ENCODE measurements at regions not wholly inside any gene's neighbourhood (a gene's known extent, or its start where the extent isn't known, plus 50 kb on each side); places are given as distances from the start of the nearest gene placed in this dataset.

- no peak overlapping the region for H2AFZ ChIP-seq
- no peaks in the 10 kb centered on the region for H3K36me3 ChIP-seq (ENCODE audit: insufficient read depth)
- H3K4me2 ChIP-seq, result no peak overlapping the region
- peaks cover 18% of the 10 kb centered on the region for H3K4me1 ChIP-seq (ENCODE audit: insufficient read depth)
- Mint-ChIP-seq H3K4me1 (peaks cover 9% of the 10 kb centered on the region), H3K9me3 (no peaks in the 10 kb centered on the region), H3K36me3 (ENCODE audit: low read depth) (no peaks in the 10 kb centered on the region), H3K27me3 (ENCODE audit: insufficient read depth, low read depth, poor library complexity) (no peaks in the 10 kb centered on the region), H3K27ac (no peak overlapping the region), H3K4me3 (no peak overlapping the region)
- DNase-seq (ENCODE audit: low spot score) (no peak), ATAC-seq (no peak)
- no peaks in the 10 kb centered on the region for H4K20me1 ChIP-seq (replicated peaks; ENCODE audit: insufficient read depth)
- TF ChIP-seq CREB1 (CRISPR knock-in tag; IDR thresholded peaks at IDR 0.05; ENCODE audit: low read depth), result no peak
- no peak for TF ChIP-seq NANOG (IDR thresholded peaks at IDR 0.05; ENCODE audit: borderline replicate concordance)
- TF ChIP-seq ZNF462 (CRISPR knock-in tag; IDR thresholded peaks at IDR 0.05), result no peak
- no peak for TF ChIP-seq POLR2AphosphoS5 (IDR thresholded peaks at IDR 0.05; ENCODE audit: low read depth)
- TF ChIP-seq ZNF114 (CRISPR knock-in tag; IDR thresholded peaks at IDR 0.05), result no peak
- TF ChIP-seq ZNF331 (CRISPR knock-in tag; IDR thresholded peaks at IDR 0.05; ENCODE audit: low read depth), result no peak
- TF ChIP-seq EZH2phosphoT487 (IDR thresholded peaks at IDR 0.05; ENCODE audit: unreplicated experiment), result no peak
- H3K4me3 ChIP-seq, result no peak overlapping the region
- no peaks in the 10 kb centered on the region for H3K27me3 ChIP-seq (ENCODE audit: insufficient read depth)
- no peaks in the 10 kb centered on the region for H3K79me2 ChIP-seq (replicated peaks; ENCODE audit: insufficient read depth)
- no peaks in the 10 kb centered on the region for H3F3A ChIP-seq (replicated peaks; ENCODE audit: low read depth)
- no peak overlapping the region for H3K27ac ChIP-seq (ENCODE audit: low read depth)
- H3K9me2 ChIP-seq (ENCODE audit: insufficient read depth), result no peaks in the 10 kb centered on the region
Observed at GRCh38 chr11:116134450-116134849, 630.2 kb upstream of the CADM1 start.
